ENCODE measurements at regions not wholly inside any gene's neighbourhood (a gene's known extent, or its start where the extent isn't known, plus 50 kb on each side); places are given as distances from the start of the nearest gene placed in this dataset.

DNA sequence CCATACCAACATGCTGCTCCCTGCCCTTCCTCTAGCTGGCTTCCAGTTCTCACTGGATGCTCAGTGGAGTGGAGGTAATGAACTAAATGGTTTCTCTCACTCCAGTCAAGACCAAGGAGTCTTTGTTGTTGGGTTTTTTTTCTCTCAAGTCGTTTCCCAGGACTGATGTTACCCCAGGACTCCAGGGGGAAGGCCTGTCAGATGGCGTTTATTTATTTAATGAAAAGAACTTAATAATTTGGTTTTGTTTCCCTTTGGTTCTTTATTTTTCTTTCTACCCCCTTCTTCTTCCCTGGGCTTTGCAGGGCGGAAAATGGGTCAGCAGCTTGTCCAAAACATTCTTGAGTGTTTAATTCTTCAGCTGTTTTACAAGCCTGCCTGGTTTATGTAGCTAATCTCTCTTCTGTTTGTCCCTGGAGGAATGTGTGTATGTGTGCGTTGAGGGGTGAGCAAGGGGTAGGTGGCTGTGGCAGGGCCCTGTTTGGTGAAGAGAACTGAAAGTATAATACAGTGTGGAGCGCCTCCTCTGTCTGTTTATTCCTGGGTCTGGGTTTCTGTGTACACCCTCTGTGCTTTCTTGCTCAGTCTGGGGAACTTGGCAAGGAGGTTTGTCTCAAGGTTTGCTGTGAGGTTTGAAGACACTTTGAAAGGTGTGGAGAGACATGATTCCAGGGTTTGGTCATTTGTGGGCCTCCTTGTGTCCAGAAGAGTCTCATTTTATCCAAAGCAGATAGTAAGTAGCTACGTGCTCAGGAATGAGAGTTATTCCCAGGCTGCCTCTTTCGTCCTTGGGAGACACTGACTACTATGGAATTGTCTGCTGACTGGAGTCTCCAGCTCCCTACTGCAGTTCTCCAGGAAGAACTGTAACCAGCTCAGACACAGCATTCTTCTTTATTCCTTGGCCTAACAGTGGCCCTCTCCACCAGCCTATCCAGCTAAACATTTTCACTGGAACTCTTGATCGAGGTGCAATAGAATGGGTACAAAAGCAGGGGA lies 175.5 kb downstream of the ADAMTS15 start:
- Histone ChIP-seq H3K56ac (ENCODE audit: insufficient read length, low read depth, low read length) (no peak overlapping the region), H3T11ph (ENCODE audit: low read length) (no peak overlapping the region), H2BK20ac (ENCODE audit: low read depth, low read length, poor library complexity, severe bottlenecking) (no peak overlapping the region), H3K27ac (ENCODE audit: insufficient read length, low read depth, low read length) (no peak overlapping the region), H3K27me3 (ENCODE audit: insufficient read depth, low read length) (no peaks in the 10 kb centered on the region), H3K9ac (ENCODE audit: extremely low read depth, insufficient read length, low read length) (no peak overlapping the region), H3K79me2 (ENCODE audit: insufficient read depth, low read length) (no peaks in the 10 kb centered on the region), H4K5ac (ENCODE audit: insufficient read length, low read depth, low read length) (no peak overlapping the region), H2BK120ac (ENCODE audit: low read depth, low read length, poor library complexity, severe bottlenecking) (no peak overlapping the region), H3K23me2 (ENCODE audit: insufficient read length, low read depth, low read length, poor library complexity, severe bottlenecking) (no peaks in the 10 kb centered on the region), H4K20me1 (ENCODE audit: control insufficient read depth, insufficient read depth, insufficient read length) (no peaks in the 10 kb centered on the region), H2BK12ac (ENCODE audit: insufficient read length, low read depth, low read length) (no peak overlapping the region), H2AK5ac (ENCODE audit: insufficient read length, low read length) (no peak overlapping the region), H3K18ac (ENCODE audit: insufficient read length, low read depth, low read length) (no peak overlapping the region), H4K91ac (ENCODE audit: insufficient read length, low read depth, low read length) (no peak overlapping the region), H3K14ac (ENCODE audit: insufficient read depth, low read length) (no peak overlapping the region), H4K8ac (replicated peaks; ENCODE audit: insufficient read length, low read depth, low read length) (no peak overlapping the region), H2BK15ac (ENCODE audit: low read depth, low read length) (no peak overlapping the region), H3K4me1 (ENCODE audit: insufficient read depth, low read length) (no peaks in the 10 kb centered on the region), H3K4ac (ENCODE audit: low read depth, low read length) (no peak overlapping the region), H2AFZ (ENCODE audit: low read length) (no peak overlapping the region), H3K9me3 (ENCODE audit: control insufficient read depth, low read depth, low read length) (no peaks in the 10 kb centered on the region), H3K4me2 (ENCODE audit: insufficient read depth, insufficient read length, low read length) (no peak overlapping the region), H3K23ac (ENCODE audit: insufficient read length, low read depth, low read length) (no peak overlapping the region), H3K79me1 (ENCODE audit: insufficient read depth, low read depth, low read length, poor library complexity, severe bottlenecking) (no peaks in the 10 kb centered on the region), H2BK5ac (ENCODE audit: insufficient read length, low read length) (no peak overlapping the region)
- Mint-ChIP-seq H3K36me3 (ENCODE audit: insufficient read depth in 1 of 3, low read depth in 3 of 3) (no peaks in the 10 kb centered on the region), H3K27ac (no peak overlapping the region; a peak in 1 of 7 replicates), H3K27me3 (ENCODE audit: low read depth) (no peaks in the 10 kb centered on the region; the same call in 1 of the 2 replicates), H3K9me3 (no peaks in the 10 kb centered on the region; a peak in 2 of 5 replicates), H3K4me3 (no peak overlapping the region), H3K4me1 (0 out of 4 replicates have a peak, but pooled peaks cover 3% of the 10 kb centered on the region in 2 experiments)
- TF ChIP-seq, protein P1, sequence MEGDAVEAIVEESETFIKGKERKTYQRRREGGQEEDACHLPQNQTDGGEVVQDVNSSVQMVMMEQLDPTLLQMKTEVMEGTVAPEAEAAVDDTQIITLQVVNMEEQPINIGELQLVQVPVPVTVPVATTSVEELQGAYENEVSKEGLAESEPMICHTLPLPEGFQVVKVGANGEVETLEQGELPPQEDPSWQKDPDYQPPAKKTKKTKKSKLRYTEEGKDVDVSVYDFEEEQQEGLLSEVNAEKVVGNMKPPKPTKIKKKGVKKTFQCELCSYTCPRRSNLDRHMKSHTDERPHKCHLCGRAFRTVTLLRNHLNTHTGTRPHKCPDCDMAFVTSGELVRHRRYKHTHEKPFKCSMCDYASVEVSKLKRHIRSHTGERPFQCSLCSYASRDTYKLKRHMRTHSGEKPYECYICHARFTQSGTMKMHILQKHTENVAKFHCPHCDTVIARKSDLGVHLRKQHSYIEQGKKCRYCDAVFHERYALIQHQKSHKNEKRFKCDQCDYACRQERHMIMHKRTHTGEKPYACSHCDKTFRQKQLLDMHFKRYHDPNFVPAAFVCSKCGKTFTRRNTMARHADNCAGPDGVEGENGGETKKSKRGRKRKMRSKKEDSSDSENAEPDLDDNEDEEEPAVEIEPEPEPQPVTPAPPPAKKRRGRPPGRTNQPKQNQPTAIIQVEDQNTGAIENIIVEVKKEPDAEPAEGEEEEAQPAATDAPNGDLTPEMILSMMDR (conservative IDR thresholded peaks at IDR 0.05): no peak
- no CpG with 5 or more reads among the region's 8 CpGs for WGBS (ENCODE audit: extremely low coverage, insufficient read length, low lambda C conversion rate)
- no peak for DNase-seq

All from H9 (cell line).